Heart left ventricle (tissue), 16 donors: ENCODE measurements at regions not wholly inside any gene's neighbourhood (a gene's known extent, or its start where the extent isn't known, plus 50 kb on each side); places are given as distances from the start of the nearest gene placed in this dataset.
A peak's percentile ranks its signal among the peaks of the same experiment; 100 is the strongest.
"Not testable (repeated sequence)": the region's sequence is repeated elsewhere in the genome, so short reads cannot be mapped to it uniquely, and the experiment has no call there.

ENCODE experiments used
- ATAC-seq, 4 donors: fragments of 200-7000 bp; cut with Tn5 transposase; one replicate each; pipeline ENCODE4 v1.9.1; 2020 to 2022; ENCODE audit warnings: moderate library complexity in 4 of 4, mild to moderate bottlenecking in 3 of 4, moderate number of reproducible peaks in 1 of 4
- DNase-seq, 5 donors: peaks; one replicate each; pipeline ENCODE4 v3.0.0-alpha.2; 2020
- H3K27ac ChIP-seq, 12 donors: fragments of 200-600 bp; sonication (generic) in 4 of 12; one replicate each; pipeline versions ENCODE4 v1.5.0 to v1.8.0; 2016 to 2022; ENCODE audit warnings: mild to moderate bottlenecking in 2 of 12
- H3K27me3 ChIP-seq, 9 donors: fragments of 200-600 bp; sonication (generic) in 2 of 9; one replicate each; pipeline versions ENCODE4 v1.5.1 to v1.8.0; 2016 to 2022; ENCODE audit warnings: mild to moderate bottlenecking in 3 of 9
- H3K36me3 ChIP-seq, 9 donors: fragments of 200-600 bp; sonication (generic) in 2 of 9; one replicate each; pipeline versions ENCODE4 v1.5.0 to v1.8.0; 2018 to 2022; ENCODE audit warnings: mild to moderate bottlenecking in 2 of 9
- H3K4me1 ChIP-seq, 12 donors: fragments of 200-600 bp; sonication (generic) in 4 of 12; one replicate each; pipeline versions ENCODE4 v1.5.0 to v1.8.0; 2016 to 2022; ENCODE audit warnings: mild to moderate bottlenecking in 3 of 12
- H3K4me3 ChIP-seq, 12 donors: fragments of 200-600 bp; sonication (generic) in 4 of 12; one replicate each; pipeline versions ENCODE4 v1.5.0 to v1.8.0; 2017 to 2022; ENCODE audit warnings: mild to moderate bottlenecking in 9 of 12, moderate library complexity in 4 of 12
- H3K9me3 ChIP-seq, 12 donors: fragments of 200-600 bp; sonication (generic) in 4 of 12; one replicate each; pipeline versions ENCODE4 v1.5.0 to v1.8.0; 2016 to 2022; ENCODE audit warnings: mild to moderate bottlenecking in 1 of 12
- CTCF ChIP-seq, 12 donors: fragments of 200-600 bp; sonication (generic) in 4 of 12; IDR thresholded peaks; one replicate each; pipeline versions ENCODE4 v1.5.0 to v1.8.0; 2018 to 2022; ENCODE audit warnings: antibody characterized with exemption in 12 of 12, mild to moderate bottlenecking in 5 of 12
- POLR2A ChIP-seq, 2 donors: fragments of 450-650 bp; IDR thresholded peaks; one replicate each; pipeline ENCODE4 v1.6.1; 2017; ENCODE audit warnings: antibody characterized with exemption in 2 of 2, mild to moderate bottlenecking in 2 of 2, moderate library complexity in 2 of 2
- WGBS, 4 donors: extraction: QIAGEN DNeasy Blood & Tissue Kit in 2 of 4; methylation state at CpG; one replicate each; pipeline versions ENCODE4 v1.1.5 to v1.1.7; 2013 to 2018; 5-methylcytosine and 5-hydroxymethylcytosine counted together
- intact Hi-C, 10 donors: fragments of 100-400 bp; cut with DNase I; formaldehyde crosslinking; loops; one replicate each; pipeline versions ENCODE4 v1.11.1 to v1.14.2; 2022
- donor health status: ischemic (EF 13 %, LVEDD 7.1; RV severe dilation, severe dysfunction).
- donor health status: healthy with polysubstance abuse.
- donor health status: DM: no; HTN: yes; CAD: no.
- donor health status: DM: no; HTN: no; CAD: no.
- donor health status: ischemic (EF 25% LVEDD 6.9; RV normal size, moderate dysfunction).
- donor health status: ischemic (EF 25% LVEDD 5.7; RV mildly dilated, moderate dysfunction).
- donor health status: healthy.
- donor health status: DM: yes; HTN: yes; CAD: no.
- donor health status: ischemic (EF 35%, LVEDD 5.7; RV mildly dilated, moderate dysfunction).
- donor health status: nonischemic (EF 11% LVEDD 7.7; RV severe dilation, severe dysfunction).
- donor health status: DM: yes; HTN: yes; CAD: no.
- donor health status: PGD.
- donor health status: ischemic (EF 29% LVEDD 5.4; RV normal size, mild dysfunction).
- donor health status: nonischemic (EF 23%, LVEDD 6.1; RV moderate dilation, normal function).

DNA sequence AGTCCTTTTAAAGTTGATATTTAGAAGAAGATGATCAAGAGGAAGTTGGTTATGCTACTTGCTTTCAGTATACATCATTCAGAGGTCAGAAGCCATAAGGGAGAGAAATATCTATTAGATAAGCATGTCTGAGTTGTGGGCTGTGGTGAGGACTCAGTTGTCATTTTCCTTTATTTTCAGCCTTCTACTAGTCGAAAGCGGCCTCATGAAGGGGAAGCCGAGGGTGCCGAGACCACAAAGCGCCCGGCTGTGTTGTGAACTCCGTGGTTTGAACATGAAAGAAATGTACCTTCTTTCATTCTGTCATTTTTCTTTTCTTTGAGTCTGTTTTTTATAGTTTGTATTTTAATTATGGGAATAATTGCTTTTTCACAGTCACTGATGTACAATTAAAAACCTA is 624.8 kb downstream of the ZNF37A start:
- 74 to 81% (median 76%) methylated on average over 7 of the region's 7 CpGs for WGBS, 4 donors
- H3K27ac ChIP-seq, H3K4me3 ChIP-seq, H3K9me3 ChIP-seq, H3K36me3 ChIP-seq, DNase-seq, intact Hi-C loops, H3K4me1 ChIP-seq, H3K27me3 ChIP-seq, ATAC-seq: not testable (repeated sequence)

- intact Hi-C loops: no loop called here
- no peak overlapping the region for H3K4me3 ChIP-seq
- no peak overlapping the region for H3K27ac ChIP-seq
- WGBS, 4 donors: 80 to 86% (median 84%) methylated on average over 40 to 48 of the region's 48 CpGs
- no peaks in the 10 kb centered on the region for H3K27me3 ChIP-seq
- peak in 1 of 5 donors; percentile 68 for DNase-seq
- no peak for TF ChIP-seq CTCF (IDR thresholded peaks at IDR 0.05)
- TF ChIP-seq POLR2A (IDR thresholded peaks at IDR 0.05): no peak
- ATAC-seq: no peak
- no peaks in the 10 kb centered on the region for H3K4me1 ChIP-seq
- H3K9me3 ChIP-seq: peaks cover 0 to 5% (median 0%) of the 10 kb centered on the region in 12 donors
- no peaks in the 10 kb centered on the region for H3K36me3 ChIP-seq
Observed at GRCh38 chr10:38730076-38730475, 635.9 kb downstream of the ZNF37A start.

- H3K4me3 ChIP-seq, intact Hi-C loops, H3K36me3 ChIP-seq, H3K27me3 ChIP-seq, H3K27ac ChIP-seq, ATAC-seq, DNase-seq, H3K9me3 ChIP-seq, H3K4me1 ChIP-seq: not testable (repeated sequence)
- WGBS, 4 donors: 66 to 75% (median 68%) methylated on average over 13 to 14 of the region's 14 CpGs
Observed at GRCh38 chr10:38736646-38737045, 642.5 kb downstream of the ZNF37A start.

DNA sequence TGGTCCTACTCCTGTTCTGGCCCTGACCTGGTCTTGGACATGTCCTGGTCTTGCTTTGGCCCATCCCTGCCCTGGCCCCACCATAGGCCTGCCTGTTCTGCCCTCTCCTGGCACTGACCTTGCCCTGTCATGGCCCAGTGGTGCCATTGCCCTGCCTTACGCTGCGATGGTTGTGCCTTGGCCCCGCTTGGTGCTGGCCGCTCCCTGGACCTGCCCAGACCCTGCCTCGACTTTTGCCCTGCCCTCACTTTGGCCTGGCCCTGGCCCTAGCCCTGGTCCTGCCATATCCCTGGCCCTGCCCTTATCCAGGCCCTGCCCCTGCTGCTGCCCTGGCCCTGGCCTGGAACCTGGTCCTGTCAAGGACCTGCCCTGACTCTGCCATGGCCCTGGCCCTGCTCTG is 643.1 kb downstream of the ZNF37A start:
- DNase-seq, intact Hi-C loops, H3K4me3 ChIP-seq, H3K9me3 ChIP-seq, H3K4me1 ChIP-seq, ATAC-seq, H3K27ac ChIP-seq, H3K27me3 ChIP-seq, H3K36me3 ChIP-seq: not testable (repeated sequence)
- WGBS, 4 donors: 90 to 96% (median 93%) methylated on average over 4 to 5 of the region's 5 CpGs

- H3K4me1 ChIP-seq, H3K36me3 ChIP-seq, DNase-seq, ATAC-seq, intact Hi-C loops, H3K9me3 ChIP-seq, H3K27me3 ChIP-seq, H3K4me3 ChIP-seq, H3K27ac ChIP-seq: not testable (repeated sequence)
- WGBS, 4 donors: 66 to 84% (median 75%) methylated on average over 3 of the region's 3 CpGs
Observed at GRCh38 chr10:38738011-38738410, 643.9 kb downstream of the ZNF37A start.

DNA sequence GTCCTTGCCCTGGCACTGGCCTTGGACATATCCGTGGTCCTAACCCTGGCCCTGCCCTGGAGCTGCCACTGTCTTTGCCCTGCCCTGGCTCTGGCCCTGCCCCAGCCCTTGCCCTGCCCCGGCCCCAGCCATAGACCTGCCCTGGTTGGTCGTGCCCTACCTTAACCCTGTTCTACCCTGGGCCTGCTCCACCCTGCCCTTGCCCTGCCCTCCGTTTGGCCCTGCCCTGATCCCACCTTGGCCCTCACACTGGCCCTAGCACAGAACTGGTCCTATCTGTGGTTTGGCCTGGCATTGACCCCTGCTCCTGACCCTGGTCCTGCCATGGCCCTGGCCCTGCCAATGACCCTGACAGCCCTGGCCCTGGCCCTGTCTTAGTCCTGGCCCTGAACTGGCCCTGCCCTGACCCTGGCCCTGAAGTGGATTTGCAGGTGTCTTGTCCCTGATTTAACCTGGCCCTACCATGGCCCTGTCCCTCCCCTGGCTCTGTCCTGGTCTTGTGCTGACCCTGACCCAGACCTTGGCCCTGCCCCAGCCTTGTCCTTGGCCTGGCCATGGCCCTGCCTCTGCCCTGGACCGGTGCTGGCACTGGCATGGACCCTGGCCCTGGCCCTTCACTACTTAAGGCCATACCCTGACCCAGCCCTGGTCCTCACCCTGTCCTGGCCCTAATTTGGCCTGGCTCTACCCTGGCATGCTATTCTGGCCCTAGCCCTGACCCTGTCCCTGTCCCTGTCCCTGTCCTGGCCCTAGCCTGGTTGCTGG is 645.1 kb downstream of the ZNF37A start:
- H3K4me3 ChIP-seq, H3K27ac ChIP-seq, intact Hi-C loops, H3K9me3 ChIP-seq, H3K4me1 ChIP-seq, H3K27me3 ChIP-seq, H3K36me3 ChIP-seq, ATAC-seq, DNase-seq: not testable (repeated sequence)
- WGBS, 4 donors: 52 to 68% (median 61%) methylated on average over 4 to 5 of the region's 5 CpGs

- ATAC-seq (no peak), DNase-seq (no peak)
- Histone ChIP-seq H3K4me1 (no peaks in the 10 kb centered on the region), H3K9me3 (peaks cover 0 to 5% (median 0%) of the 10 kb centered on the region in 12 donors), H3K27me3 (no peaks in the 10 kb centered on the region), H3K4me3 (no peak overlapping the region), H3K36me3 (no peaks in the 10 kb centered on the region), H3K27ac (no peak overlapping the region)
- 61 to 74% (median 69%) methylated on average over 5 of the region's 5 CpGs for WGBS, 4 donors
- intact Hi-C loops: no loop called here
- TF ChIP-seq CTCF (IDR thresholded peaks at IDR 0.05) (no peak), POLR2A (IDR thresholded peaks at IDR 0.05) (no peak)
Observed at GRCh38 chr10:38740102-38740501, 646.0 kb downstream of the ZNF37A start.
